ENCODE measurements at regions not wholly inside any gene's neighbourhood (a gene's known extent, or its start where the extent isn't known, plus 50 kb on each side); places are given as distances from the start of the nearest gene placed in this dataset.

GRCh38 chr10:93190372-93190771, 116.7 kb downstream of the CYP26A1 start:
- ChIA-PET CTCF (no interaction called here), POLR2A (no interaction called here)
- TF ChIP-seq ZNF2 (tag by site-specific recombination; IDR thresholded peaks at IDR 0.05) (no peak), ZNF837 (tag by site-specific recombination; IDR thresholded peaks at IDR 0.05) (no peak), ZNF792 (tag by site-specific recombination; IDR thresholded peaks at IDR 0.05) (no peak), ZNF645 (tag by site-specific recombination; IDR thresholded peaks at IDR 0.05) (no peak), ZNF600 (tag by site-specific recombination; IDR thresholded peaks at IDR 0.05) (no peak), ZNF24 (tag by site-specific recombination; IDR thresholded peaks at IDR 0.05) (no peak), ZNF510 (tag by site-specific recombination; IDR thresholded peaks at IDR 0.05; ENCODE audit: insufficient replicate concordance) (no peak), ZNF324 (tag by site-specific recombination; IDR thresholded peaks at IDR 0.05) (no peak), ZBTB48 (tag by site-specific recombination; IDR thresholded peaks at IDR 0.05) (no peak), ZFHX2 (tag by site-specific recombination; conservative IDR thresholded peaks at IDR 0.05) (no peak)
- TF ChIP-seq, protein P1, sequence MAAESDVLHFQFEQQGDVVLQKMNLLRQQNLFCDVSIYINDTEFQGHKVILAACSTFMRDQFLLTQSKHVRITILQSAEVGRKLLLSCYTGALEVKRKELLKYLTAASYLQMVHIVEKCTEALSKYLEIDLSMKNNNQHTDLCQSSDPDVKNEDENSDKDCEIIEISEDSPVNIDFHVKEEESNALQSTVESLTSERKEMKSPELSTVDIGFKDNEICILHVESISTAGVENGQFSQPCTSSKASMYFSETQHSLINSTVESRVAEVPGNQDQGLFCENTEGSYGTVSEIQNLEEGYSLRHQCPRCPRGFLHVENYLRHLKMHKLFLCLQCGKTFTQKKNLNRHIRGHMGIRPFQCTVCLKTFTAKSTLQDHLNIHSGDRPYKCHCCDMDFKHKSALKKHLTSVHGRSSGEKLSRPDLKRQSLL (tag by site-specific recombination; IDR thresholded peaks at IDR 0.05): no peak
- TF ChIP-seq, protein P2, sequence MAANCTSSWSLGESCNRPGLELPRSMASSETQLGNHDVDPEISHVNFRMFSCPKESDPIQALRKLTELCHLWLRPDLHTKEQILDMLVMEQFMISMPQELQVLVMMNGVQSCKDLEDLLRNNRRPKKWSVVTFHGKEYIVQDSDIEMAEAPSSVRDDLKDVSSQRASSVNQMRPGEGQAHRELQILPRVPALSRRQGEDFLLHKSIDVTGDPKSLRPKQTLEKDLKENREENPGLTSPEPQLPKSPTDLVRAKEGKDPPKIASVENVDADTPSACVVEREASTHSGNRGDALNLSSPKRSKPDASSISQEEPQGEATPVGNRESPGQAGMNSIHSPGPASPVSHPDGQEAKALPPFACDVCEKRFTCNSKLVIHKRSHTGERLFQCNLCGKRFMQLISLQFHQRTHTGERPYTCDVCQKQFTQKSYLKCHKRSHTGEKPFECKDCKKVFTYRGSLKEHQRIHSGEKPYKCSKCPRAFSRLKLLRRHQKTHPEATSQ (tag by site-specific recombination; IDR thresholded peaks at IDR 0.05): no peak
- H3K36me3 ChIP-seq (ENCODE audit: control insufficient read depth in 2 of 2, insufficient read depth in 1 of 2, low read length in 2 of 2): no peaks in the 10 kb centered on the region
- no peaks in the 10 kb centered on the region for H3K9me3 ChIP-seq (ENCODE audit: control insufficient read depth, insufficient read depth, low read depth, low read length)
- no peak overlapping the region for H3K4me3 ChIP-seq (ENCODE audit: low read depth, low read length)
- no peak overlapping the region for H3K27ac ChIP-seq (ENCODE audit: extremely low read depth, low read depth, low read length)
- no peaks in the 10 kb centered on the region for H3K4me1 ChIP-seq (ENCODE audit: control insufficient read depth, insufficient read depth, low read length)

- POLR2A ChIA-PET: no interaction called here
- H3K4me1 ChIP-seq (ENCODE audit: control insufficient read depth, insufficient read depth, low read length): 0 out of 2 replicates have a peak, but pooled peaks cover 2% of the 10 kb centered on the region
- CTCF ChIA-PET: no interaction called here
- TF ChIP-seq ZNF76 (tag by site-specific recombination; IDR thresholded peaks at IDR 0.05; ENCODE audit: borderline replicate concordance, low read depth): no peak
- TF ChIP-seq ZNF350 (tag by site-specific recombination; IDR thresholded peaks at IDR 0.05): no peak
- no peak for TF ChIP-seq ZNF112 (tag by site-specific recombination; IDR thresholded peaks at IDR 0.05)
- TF ChIP-seq AEBP2 (tag by site-specific recombination; IDR thresholded peaks at IDR 0.05; ENCODE audit: borderline replicate concordance): no peak
- no peak for TF ChIP-seq ZNF37A (tag by site-specific recombination; IDR thresholded peaks at IDR 0.05)
- TF ChIP-seq PRDM2 (tag by site-specific recombination; IDR thresholded peaks at IDR 0.05; ENCODE audit: borderline replicate concordance): no peak
- TF ChIP-seq ZNF701 (tag by site-specific recombination; IDR thresholded peaks at IDR 0.05): no peak
- no peak for TF ChIP-seq ZNF529 (tag by site-specific recombination; IDR thresholded peaks at IDR 0.05; ENCODE audit: insufficient replicate concordance)
- no peak for TF ChIP-seq PRDM1 (tag by site-specific recombination; IDR thresholded peaks at IDR 0.05)
- H3K36me3 ChIP-seq (ENCODE audit: control insufficient read depth in 2 of 2, insufficient read depth in 1 of 2, low read length in 2 of 2): no peaks in the 10 kb centered on the region
- H3K9me3 ChIP-seq (ENCODE audit: control insufficient read depth, insufficient read depth, low read depth, low read length): no peaks in the 10 kb centered on the region
- H3K4me3 ChIP-seq (ENCODE audit: low read depth, low read length): no peak overlapping the region
- no peak overlapping the region for H3K27ac ChIP-seq (ENCODE audit: extremely low read depth, low read depth, low read length)
Measured at GRCh38 chr10:93193906-93194305, 120.2 kb downstream of the CYP26A1 start.
